Panc1 (cell line): ENCODE measurements at regions not wholly inside any gene's neighbourhood (a gene's known extent, or its start where the extent isn't known, plus 50 kb on each side); places are given as distances from the start of the nearest gene placed in this dataset.

ENCODE experiments used
- ATAC-seq: fragments of 200-7000 bp; cut with Tn5 transposase; 2 replicates; pipeline ENCODE4 v1.9.1; 2020; ENCODE audit warnings: mild to moderate bottlenecking, moderate library complexity
- BruUV-seq: library from RNA; stranded (reverse); fragments of 400-500 nt; replicated peaks from 2 replicates; lab custom pipeline; 2021; lab: Mats Ljungman, UMichigan
- CTCF ChIA-PET: fragments of 300-600 bp; sonication (Branson Sonifier 250); formaldehyde crosslinking; loops from one replicate; lab custom pipeline; 2022; ENCODE audit warnings: antibody characterized with exemption; lab: Charles Lee
- POLR2A ChIA-PET: fragments of 300-600 bp; sonication (Branson Sonifier 250); formaldehyde crosslinking; loops from one replicate; lab custom pipeline; 2022; ENCODE audit warnings: antibody characterized with exemption; lab: Charles Lee
- DNase-seq: peaks from one replicate; pipeline ENCODE4 v3.0.0-alpha.2; 2010; ENCODE audit warnings: low read depth, low spot score
- H3K27ac ChIP-seq: 2 replicates; pipeline ENCODE4 v1.5.1; 2011; ENCODE audit warnings: mild to moderate bottlenecking, low read length, inconsistent platforms
- H3K27me3 ChIP-seq: fragments of 200-500 bp; sonication (Bioruptor generic); 2 replicates; pipeline ENCODE4 v1.6.0; 2014; ENCODE audit warnings: low read length, inconsistent platforms; ENCODE audit not compliant: control insufficient read depth, insufficient read depth
- H3K36me3 ChIP-seq: fragments of 200-500 bp; sonication (Bioruptor generic); 2 replicates; pipeline ENCODE4 v1.5.1; 2014; ENCODE audit warnings: inconsistent platforms, mild to moderate bottlenecking, low read length, moderate library complexity; ENCODE audit not compliant: control insufficient read depth, insufficient read depth
- H3K4me1 ChIP-seq: 2 replicates; pipeline ENCODE4 v1.5.1; 2011; ENCODE audit warnings: inconsistent platforms, mild to moderate bottlenecking, low read length, moderate library complexity; ENCODE audit not compliant: control insufficient read depth, insufficient read depth
- H3K4me3 ChIP-seq, 2 experiments: 2 replicates each; pipeline ENCODE4 v1.5.1; 2011 to 2012; ENCODE audit warnings: low read depth in 2 of 2, low read length in 2 of 2, mild to moderate bottlenecking in 2 of 2, inconsistent platforms in 1 of 2, moderate library complexity in 1 of 2
- H3K9me3 ChIP-seq: fragments of 200-500 bp; sonication (Bioruptor generic); 2 replicates; pipeline ENCODE4 v1.5.1; 2014; ENCODE audit warnings: low read depth, mild to moderate bottlenecking, inconsistent platforms, low read length, moderate library complexity; ENCODE audit not compliant: control insufficient read depth, insufficient read depth
- POLR2AphosphoS5 ChIP-seq: IDR thresholded peaks from 2 replicates; pipeline ENCODE4 v1.6.1; 2012; ENCODE audit warnings: mild to moderate bottlenecking, low read depth, low read length, moderate library complexity
- SIN3A ChIP-seq: IDR thresholded peaks from 2 replicates; pipeline ENCODE4 v1.6.1; 2012; ENCODE audit warnings: low read depth, mild to moderate bottlenecking, low read length, moderate library complexity, borderline replicate concordance; ENCODE audit not compliant: insufficient read depth
- TCF7L2 ChIP-seq: IDR thresholded peaks from 2 replicates; pipeline ENCODE4 v1.6.1; 2011; ENCODE audit warnings: mild to moderate bottlenecking, low read depth, low read length, inconsistent platforms
- in situ Hi-C: cut with HindIII; loops from 2 replicates; pipeline ENCODE4 v1.10.0; 2016; ENCODE audit warnings: low sequenced_read_pairs, low pct_unique_long_range_greater_than_20kb
- intact Hi-C: fragments of 100-400 bp; cut with micrococcal nuclease; formaldehyde crosslinking; loops from one replicate; pipeline ENCODE4 v1.10.0; 2022; ENCODE audit not compliant: unreplicated experiment
- TF ChIP-seq, protein P1 (sequence below): fragments of 450-650 bp; IDR thresholded peaks from 2 replicates; pipeline ENCODE4 v1.5.1; 2017; ENCODE audit warnings: mild to moderate bottlenecking
- TF ChIP-seq, protein P2 (sequence below), 2 experiments: IDR thresholded peaks; 2 replicates each; pipeline ENCODE4 v1.6.1; 2011 to 2012; ENCODE audit warnings: low read depth in 2 of 2, control low read depth in 1 of 2, low read length in 1 of 2, mild to moderate bottlenecking in 1 of 2, moderate library complexity in 1 of 2; ENCODE audit not compliant: insufficient read depth in 1 of 2

DNA sequence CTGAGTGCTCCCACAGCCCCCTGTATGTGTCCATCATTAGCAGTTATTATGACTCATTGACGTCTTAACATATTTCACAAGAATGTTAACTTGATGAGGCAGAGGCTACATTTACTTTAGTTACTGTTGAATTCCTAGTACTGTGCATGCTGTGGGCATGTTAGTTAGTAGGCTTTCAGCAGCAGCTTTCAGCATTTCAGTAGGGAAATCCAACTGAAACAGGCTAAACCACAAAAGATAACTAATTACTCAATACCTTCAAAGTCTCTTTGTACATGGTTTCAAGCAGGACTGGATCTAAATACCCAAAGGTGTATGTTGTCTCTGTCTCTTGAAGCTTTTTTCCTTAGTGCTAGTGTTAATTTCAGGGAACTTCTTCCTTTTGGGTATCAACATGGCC is 229.9 kb upstream of the SUCLG2 start:
- no peak for DNase-seq
- TF ChIP-seq POLR2AphosphoS5 (no peak), TCF7L2 (no peak), SIN3A (no peak)
- TF ChIP-seq, protein P1, sequence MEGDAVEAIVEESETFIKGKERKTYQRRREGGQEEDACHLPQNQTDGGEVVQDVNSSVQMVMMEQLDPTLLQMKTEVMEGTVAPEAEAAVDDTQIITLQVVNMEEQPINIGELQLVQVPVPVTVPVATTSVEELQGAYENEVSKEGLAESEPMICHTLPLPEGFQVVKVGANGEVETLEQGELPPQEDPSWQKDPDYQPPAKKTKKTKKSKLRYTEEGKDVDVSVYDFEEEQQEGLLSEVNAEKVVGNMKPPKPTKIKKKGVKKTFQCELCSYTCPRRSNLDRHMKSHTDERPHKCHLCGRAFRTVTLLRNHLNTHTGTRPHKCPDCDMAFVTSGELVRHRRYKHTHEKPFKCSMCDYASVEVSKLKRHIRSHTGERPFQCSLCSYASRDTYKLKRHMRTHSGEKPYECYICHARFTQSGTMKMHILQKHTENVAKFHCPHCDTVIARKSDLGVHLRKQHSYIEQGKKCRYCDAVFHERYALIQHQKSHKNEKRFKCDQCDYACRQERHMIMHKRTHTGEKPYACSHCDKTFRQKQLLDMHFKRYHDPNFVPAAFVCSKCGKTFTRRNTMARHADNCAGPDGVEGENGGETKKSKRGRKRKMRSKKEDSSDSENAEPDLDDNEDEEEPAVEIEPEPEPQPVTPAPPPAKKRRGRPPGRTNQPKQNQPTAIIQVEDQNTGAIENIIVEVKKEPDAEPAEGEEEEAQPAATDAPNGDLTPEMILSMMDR = no peak
- Histone ChIP-seq H3K27ac (no peak overlapping the region), H3K4me1 (no peaks in the 10 kb centered on the region), H3K36me3 (no peaks in the 10 kb centered on the region), H3K27me3 (no peaks in the 10 kb centered on the region), H3K9me3 (no peaks in the 10 kb centered on the region), H3K4me3 (no peak overlapping the region)
- CTCF ChIA-PET = interaction anchor here (0.7 kb wide), 1 partner anchor 1869 kb away, joined by 3 read pairs; no protein-coding TSS in a partner anchor
- POLR2A ChIA-PET = no interaction called here
- in situ Hi-C loops = no loop called here
- no TSS peak for BruUV-seq
- no peak for ATAC-seq
- intact Hi-C loops = no loop called here

DNA sequence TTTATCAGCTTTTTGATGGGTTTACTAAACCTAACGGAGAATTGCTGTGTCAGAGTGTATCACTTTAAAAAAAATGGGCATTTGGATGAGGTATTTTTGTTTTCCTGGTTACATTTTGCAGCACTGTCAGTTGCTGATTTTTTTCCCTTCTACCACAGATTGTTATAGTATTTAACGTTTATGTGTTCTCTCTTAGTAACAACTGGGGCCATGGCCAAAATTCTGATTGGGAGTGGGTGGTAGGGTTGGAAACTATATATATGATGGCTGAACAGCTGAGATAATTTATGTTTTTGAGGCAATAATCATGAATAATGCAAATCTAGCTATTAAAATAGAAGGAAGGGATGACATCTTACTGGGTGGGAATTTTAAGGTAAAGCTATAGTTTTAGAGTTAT is 229.4 kb upstream of the SUCLG2 start:
- in situ Hi-C loops = no loop called here

More for the DNA sequence above, 229.4 kb upstream of the SUCLG2 start:
- DNase-seq = no peak
- BruUV-seq = no TSS peak
- no peak for ATAC-seq
- Histone ChIP-seq H3K4me3 (no peak overlapping the region), H3K27me3 (no peaks in the 10 kb centered on the region), H3K27ac (no peak overlapping the region), H3K36me3 (no peaks in the 10 kb centered on the region), H3K4me1 (no peaks in the 10 kb centered on the region), H3K9me3 (no peaks in the 10 kb centered on the region)
- CTCF ChIA-PET = interaction anchor here (0.7 kb wide), 1 partner anchor 1087 kb away, joined by 3 read pairs; no protein-coding TSS in a partner anchor
- POLR2A ChIA-PET = no interaction called here
- intact Hi-C loops = no loop called here
- TF ChIP-seq SIN3A = no peak
- TF ChIP-seq, protein P1 = no peak
- TF ChIP-seq, protein P2, sequence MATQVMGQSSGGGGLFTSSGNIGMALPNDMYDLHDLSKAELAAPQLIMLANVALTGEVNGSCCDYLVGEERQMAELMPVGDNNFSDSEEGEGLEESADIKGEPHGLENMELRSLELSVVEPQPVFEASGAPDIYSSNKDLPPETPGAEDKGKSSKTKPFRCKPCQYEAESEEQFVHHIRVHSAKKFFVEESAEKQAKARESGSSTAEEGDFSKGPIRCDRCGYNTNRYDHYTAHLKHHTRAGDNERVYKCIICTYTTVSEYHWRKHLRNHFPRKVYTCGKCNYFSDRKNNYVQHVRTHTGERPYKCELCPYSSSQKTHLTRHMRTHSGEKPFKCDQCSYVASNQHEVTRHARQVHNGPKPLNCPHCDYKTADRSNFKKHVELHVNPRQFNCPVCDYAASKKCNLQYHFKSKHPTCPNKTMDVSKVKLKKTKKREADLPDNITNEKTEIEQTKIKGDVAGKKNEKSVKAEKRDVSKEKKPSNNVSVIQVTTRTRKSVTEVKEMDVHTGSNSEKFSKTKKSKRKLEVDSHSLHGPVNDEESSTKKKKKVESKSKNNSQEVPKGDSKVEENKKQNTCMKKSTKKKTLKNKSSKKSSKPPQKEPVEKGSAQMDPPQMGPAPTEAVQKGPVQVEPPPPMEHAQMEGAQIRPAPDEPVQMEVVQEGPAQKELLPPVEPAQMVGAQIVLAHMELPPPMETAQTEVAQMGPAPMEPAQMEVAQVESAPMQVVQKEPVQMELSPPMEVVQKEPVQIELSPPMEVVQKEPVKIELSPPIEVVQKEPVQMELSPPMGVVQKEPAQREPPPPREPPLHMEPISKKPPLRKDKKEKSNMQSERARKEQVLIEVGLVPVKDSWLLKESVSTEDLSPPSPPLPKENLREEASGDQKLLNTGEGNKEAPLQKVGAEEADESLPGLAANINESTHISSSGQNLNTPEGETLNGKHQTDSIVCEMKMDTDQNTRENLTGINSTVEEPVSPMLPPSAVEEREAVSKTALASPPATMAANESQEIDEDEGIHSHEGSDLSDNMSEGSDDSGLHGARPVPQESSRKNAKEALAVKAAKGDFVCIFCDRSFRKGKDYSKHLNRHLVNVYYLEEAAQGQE (IDR thresholded peaks at IDR 0.05; ENCODE audit: insufficient read depth in 1 of 2, low read depth in 2 of 2, low read length in 1 of 2) = no peak
- no peak for TF ChIP-seq POLR2AphosphoS5
- TF ChIP-seq TCF7L2 = no peak
